ENCODE measurements at regions not wholly inside any gene's neighbourhood (a gene's known extent, or its start where the extent isn't known, plus 50 kb on each side); places are given as distances from the start of the nearest gene placed in this dataset.

GRCh38 chr17:13074026-13074425, 56.2 kb upstream of the ELAC2 start:
- DNase-seq, result no peak
- no peaks in the 10 kb centered on the region for H3K36me3 ChIP-seq
- no peaks in the 10 kb centered on the region for H3K4me1 ChIP-seq
- no peak overlapping the region for H3K27ac ChIP-seq
- H3K27me3 ChIP-seq, result peaks cover 0 to 4% (median 0%) of the 10 kb centered on the region in 4 donors
- TF ChIP-seq CTCF (IDR thresholded peaks at IDR 0.05), result no peak
- whole genome bisulfite sequencing, 2 donors, result 6 to 36% methylated on average over 2 of the region's 2 CpGs
- H3K4me3 ChIP-seq, result no peak overlapping the region
- intact Hi-C loops (cut with DNase I), result no loop called here
- H3K9me3 ChIP-seq, result no peaks in the 10 kb centered on the region

GRCh38 chr17:13073018-13073417, 55.2 kb upstream of the ELAC2 start:
- Histone ChIP-seq H3K27me3 (peaks cover 0 to 4% (median 0%) of the 10 kb centered on the region in 4 donors), H3K27ac (peak overlapping the region in 1 of 4 donors; percentile 10), H3K4me1 (no peaks in the 10 kb centered on the region), H3K4me3 (no peak overlapping the region), H3K9me3 (no peaks in the 10 kb centered on the region), H3K36me3 (no peaks in the 10 kb centered on the region)
- intact Hi-C loops (cut with DNase I), result no loop called here
- TF ChIP-seq CTCF (IDR thresholded peaks at IDR 0.05) (no peak), POLR2A (IDR thresholded peaks at IDR 0.05) (no peak)
- 53 to 55% methylated on average over 4 of the region's 4 CpGs for WGBS, 2 donors
- no peak for DNase-seq

- Histone ChIP-seq H3K4me3 (no peak overlapping the region), H3K9me3 (no peaks in the 10 kb centered on the region), H3K27me3 (peaks cover 0 to 4% (median 0%) of the 10 kb centered on the region in 4 donors), H3K27ac (no peak overlapping the region), H3K36me3 (no peaks in the 10 kb centered on the region), H3K4me1 (no peaks in the 10 kb centered on the region)
- intact Hi-C loops (cut with DNase I), result no loop called here
- 55 to 65% methylated on average over 2 of the region's 2 CpGs for WGBS, 2 donors
- TF ChIP-seq CTCF (IDR thresholded peaks at IDR 0.05) (no peak), POLR2A (IDR thresholded peaks at IDR 0.05) (no peak)
- DNase-seq, result no peak
Observed at GRCh38 chr17:13070732-13071131, 52.9 kb upstream of the ELAC2 start.

GRCh38 chr17:13067629-13068303, 49.9 kb upstream of the ELAC2 start:
- Histone ChIP-seq H3K27ac (no peak overlapping the region), H3K36me3 (no peaks in the 10 kb centered on the region), H3K27me3 (peaks cover 0 to 4% (median 0%) of the 10 kb centered on the region in 4 donors), H3K9me3 (no peaks in the 10 kb centered on the region), H3K4me3 (no peak overlapping the region), H3K4me1 (no peaks in the 10 kb centered on the region)
- TF ChIP-seq CTCF (IDR thresholded peaks at IDR 0.05) (no peak), POLR2A (IDR thresholded peaks at IDR 0.05) (no peak)
- intact Hi-C loops (cut with DNase I), result no loop called here
- no peak for DNase-seq
- 52 to 69% methylated on average over 5 to 6 of the region's 8 CpGs for WGBS, 2 donors

Measured in esophagus squamous epithelium (tissue), 5 donors.